ENCODE measurements at regions not wholly inside any gene's neighbourhood (a gene's known extent, or its start where the extent isn't known, plus 50 kb on each side); places are given as distances from the start of the nearest gene placed in this dataset.

GRCh38 chr3:181264486-181264885 is 274.9 kb upstream of the DNAJC19 start:
- no peak for TF ChIP-seq CTCF (IDR thresholded peaks at IDR 0.05)
- TF ChIP-seq EP300 (IDR thresholded peaks at IDR 0.05), result no peak
- no peak for TF ChIP-seq POLR2A (IDR thresholded peaks at IDR 0.05)

Data from tibial nerve (tissue), 4 donors.